ENCODE measurements at regions not wholly inside any gene's neighbourhood (a gene's known extent, or its start where the extent isn't known, plus 50 kb on each side); places are given as distances from the start of the nearest gene placed in this dataset.

DNA sequence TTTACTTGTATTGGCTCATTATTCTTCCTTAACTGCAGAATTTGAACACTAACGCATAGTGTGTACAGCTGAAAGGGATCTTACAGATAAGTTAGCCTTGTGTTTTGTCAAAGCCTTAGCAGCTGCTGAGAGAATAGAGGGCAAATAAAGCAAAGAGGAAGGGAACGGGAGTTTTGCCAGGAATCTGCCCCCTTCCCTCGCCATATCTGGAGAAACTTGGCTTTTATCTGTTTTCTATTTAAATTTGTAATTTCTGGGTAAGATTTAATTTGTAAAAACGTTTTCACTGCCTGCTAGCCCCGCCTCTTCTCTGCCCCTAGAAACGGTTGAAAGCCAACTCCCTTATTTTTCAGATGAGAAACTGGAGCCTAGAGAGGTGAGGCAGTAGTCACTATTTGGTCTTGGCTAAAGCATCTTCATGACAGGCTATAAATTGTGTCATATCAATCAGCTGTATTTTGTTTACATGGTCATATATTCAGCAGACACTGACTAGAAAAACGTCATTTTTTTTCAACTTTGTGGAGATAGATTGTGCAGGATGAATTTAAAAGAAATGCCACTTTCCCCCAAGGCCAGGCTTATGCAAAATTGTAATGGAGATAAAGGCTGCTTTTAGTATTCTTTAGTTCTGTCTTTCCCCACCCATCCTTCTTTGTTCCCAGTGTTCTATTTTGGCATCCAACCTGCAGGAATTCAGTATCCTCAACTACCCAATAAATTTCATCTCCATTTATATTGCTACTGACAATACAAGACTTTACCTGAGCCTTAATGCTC lies 319.4 kb downstream of the SH2D1A start:
- FAIRE-seq (no peak), DNase-seq (no peak)
- intact Hi-C loops (cut with DNase I) = no loop called here

DNA sequence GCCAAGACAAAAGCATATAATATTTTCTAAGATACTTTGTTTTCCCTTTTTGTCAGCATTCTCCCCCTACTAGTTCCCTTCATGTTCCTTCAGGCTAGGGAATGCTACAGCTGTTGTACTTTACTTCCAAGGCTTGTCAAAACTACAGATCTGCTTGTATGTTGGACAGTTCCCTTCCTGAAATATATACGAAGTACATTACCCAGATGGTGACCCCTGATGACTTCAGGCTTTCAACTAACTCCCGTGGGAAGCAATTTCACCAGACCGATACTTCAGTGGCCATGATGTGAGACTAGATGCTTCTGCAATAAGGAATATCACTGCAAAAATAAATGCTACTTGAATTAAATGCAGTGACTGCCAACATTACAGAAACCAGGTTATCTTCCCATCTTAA lies 332.8 kb downstream of the SH2D1A start:
- DNase-seq (peak in 3 of 5 donors; percentile 9 to 12 (median 11)), FAIRE-seq (no peak)
- no peaks in the 10 kb centered on the region for H3K9me3 ChIP-seq (ENCODE audit: control insufficient read depth in 2 of 3, insufficient read depth in 1 of 3, low read length in 3 of 3)
- no peaks in the 10 kb centered on the region for H3K27me3 ChIP-seq (ENCODE audit: control insufficient read depth, insufficient read depth, low read length)
- H3K4me1 ChIP-seq (ENCODE audit: control insufficient read depth in 2 of 3, insufficient read depth in 2 of 3, low read depth in 1 of 3, low read length in 3 of 3) = no peaks in the 10 kb centered on the region
- no peak overlapping the region for H3K4me3 ChIP-seq (ENCODE audit: low read length in 3 of 3)
- no peaks in the 10 kb centered on the region for H3K36me3 ChIP-seq (ENCODE audit: control insufficient read depth in 2 of 3, insufficient read depth in 3 of 3, low read length in 3 of 3)
- no peak overlapping the region for H3K27ac ChIP-seq (ENCODE audit: low read depth in 2 of 2, low read length in 2 of 2)
- intact Hi-C loops (cut with DNase I) = no loop called here
- H3K9ac ChIP-seq (ENCODE audit: low read length in 3 of 3) = no peak overlapping the region
- TF ChIP-seq, protein P1, sequence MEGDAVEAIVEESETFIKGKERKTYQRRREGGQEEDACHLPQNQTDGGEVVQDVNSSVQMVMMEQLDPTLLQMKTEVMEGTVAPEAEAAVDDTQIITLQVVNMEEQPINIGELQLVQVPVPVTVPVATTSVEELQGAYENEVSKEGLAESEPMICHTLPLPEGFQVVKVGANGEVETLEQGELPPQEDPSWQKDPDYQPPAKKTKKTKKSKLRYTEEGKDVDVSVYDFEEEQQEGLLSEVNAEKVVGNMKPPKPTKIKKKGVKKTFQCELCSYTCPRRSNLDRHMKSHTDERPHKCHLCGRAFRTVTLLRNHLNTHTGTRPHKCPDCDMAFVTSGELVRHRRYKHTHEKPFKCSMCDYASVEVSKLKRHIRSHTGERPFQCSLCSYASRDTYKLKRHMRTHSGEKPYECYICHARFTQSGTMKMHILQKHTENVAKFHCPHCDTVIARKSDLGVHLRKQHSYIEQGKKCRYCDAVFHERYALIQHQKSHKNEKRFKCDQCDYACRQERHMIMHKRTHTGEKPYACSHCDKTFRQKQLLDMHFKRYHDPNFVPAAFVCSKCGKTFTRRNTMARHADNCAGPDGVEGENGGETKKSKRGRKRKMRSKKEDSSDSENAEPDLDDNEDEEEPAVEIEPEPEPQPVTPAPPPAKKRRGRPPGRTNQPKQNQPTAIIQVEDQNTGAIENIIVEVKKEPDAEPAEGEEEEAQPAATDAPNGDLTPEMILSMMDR (IDR thresholded peaks at IDR 0.05; ENCODE audit: borderline replicate concordance, extremely low read depth, insufficient read depth) = no peak

More for the DNA sequence above, 319.4 kb downstream of the SH2D1A start:
- Histone ChIP-seq H3K4me3 (ENCODE audit: low read length in 3 of 3) (no peak overlapping the region), H3K9ac (ENCODE audit: low read length in 3 of 3) (no peak overlapping the region), H3K9me3 (ENCODE audit: control insufficient read depth in 2 of 3, insufficient read depth in 1 of 3, low read length in 3 of 3) (no peaks in the 10 kb centered on the region), H3K36me3 (ENCODE audit: control insufficient read depth in 2 of 3, insufficient read depth in 3 of 3, low read length in 3 of 3) (no peaks in the 10 kb centered on the region), H3K4me1 (ENCODE audit: control insufficient read depth in 2 of 3, insufficient read depth in 2 of 3, low read depth in 1 of 3, low read length in 3 of 3) (no peaks in the 10 kb centered on the region), H3K27me3 (ENCODE audit: control insufficient read depth, insufficient read depth, low read length) (no peaks in the 10 kb centered on the region), H3K27ac (ENCODE audit: low read depth in 2 of 2, low read length in 2 of 2) (no peak overlapping the region)
- TF ChIP-seq, protein P1 (IDR thresholded peaks at IDR 0.05; ENCODE audit: borderline replicate concordance, extremely low read depth, insufficient read depth) = no peak

DNA sequence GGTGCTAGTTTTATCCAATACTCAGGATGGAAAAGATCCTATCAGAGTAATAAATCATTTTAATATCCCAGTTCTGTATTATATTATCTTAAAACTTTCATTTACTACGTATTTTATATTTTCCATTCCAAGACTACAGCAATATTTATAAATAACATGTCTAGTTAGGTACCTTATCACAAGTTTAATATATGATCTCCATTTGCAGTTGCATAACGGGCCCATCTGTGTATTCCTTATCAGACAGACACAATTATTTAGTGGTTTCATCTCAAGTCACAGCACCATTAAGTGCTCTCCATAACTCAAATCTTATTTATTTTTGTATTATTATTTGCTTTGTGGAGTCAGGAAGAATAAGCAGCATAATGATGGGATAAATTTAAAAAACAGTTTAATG lies 333.9 kb downstream of the SH2D1A start:
- intact Hi-C loops (cut with DNase I) = no loop called here
- no peaks in the 10 kb centered on the region for H3K4me1 ChIP-seq (ENCODE audit: control insufficient read depth in 2 of 3, insufficient read depth in 2 of 3, low read depth in 1 of 3, low read length in 3 of 3)
- DNase-seq (no peak), FAIRE-seq (no peak)
- no peak overlapping the region for H3K4me3 ChIP-seq (ENCODE audit: low read length in 3 of 3)
- H3K9me3 ChIP-seq (ENCODE audit: control insufficient read depth in 2 of 3, insufficient read depth in 1 of 3, low read length in 3 of 3) = no peaks in the 10 kb centered on the region
- H3K9ac ChIP-seq (ENCODE audit: low read length in 3 of 3) = no peak overlapping the region
- H3K27me3 ChIP-seq (ENCODE audit: control insufficient read depth, insufficient read depth, low read length) = no peaks in the 10 kb centered on the region
- no peaks in the 10 kb centered on the region for H3K36me3 ChIP-seq (ENCODE audit: control insufficient read depth in 2 of 3, insufficient read depth in 3 of 3, low read length in 3 of 3)
- TF ChIP-seq, protein P1 (IDR thresholded peaks at IDR 0.05; ENCODE audit: borderline replicate concordance, extremely low read depth, insufficient read depth) = no peak
- H3K27ac ChIP-seq (ENCODE audit: low read depth in 2 of 2, low read length in 2 of 2) = no peak overlapping the region

Data from kidney (tissue), 13 donors.